GM19372 (cell line): ENCODE measurements at regions not wholly inside any gene's neighbourhood (a gene's known extent, or its start where the extent isn't known, plus 50 kb on each side); places are given as distances from the start of the nearest gene placed in this dataset.
"Not testable (repeated sequence)": the region's sequence is repeated elsewhere in the genome, so short reads cannot be mapped to it uniquely, and the experiment has no call there.

Experiments
- ATAC-seq: cut with Tn5 transposase; IDR thresholded peaks from one replicate; pipeline ENCODE4 v1.9.1; 2021; ENCODE audit warnings: mild to moderate bottlenecking, low read depth, moderate library complexity; ENCODE audit not compliant: unreplicated experiment

- peak; percentile 88 for ATAC-seq
These were observed 182.5 kb upstream of the NPY2R start for GRCh38 chr4:155025762-155026457.

DNA sequence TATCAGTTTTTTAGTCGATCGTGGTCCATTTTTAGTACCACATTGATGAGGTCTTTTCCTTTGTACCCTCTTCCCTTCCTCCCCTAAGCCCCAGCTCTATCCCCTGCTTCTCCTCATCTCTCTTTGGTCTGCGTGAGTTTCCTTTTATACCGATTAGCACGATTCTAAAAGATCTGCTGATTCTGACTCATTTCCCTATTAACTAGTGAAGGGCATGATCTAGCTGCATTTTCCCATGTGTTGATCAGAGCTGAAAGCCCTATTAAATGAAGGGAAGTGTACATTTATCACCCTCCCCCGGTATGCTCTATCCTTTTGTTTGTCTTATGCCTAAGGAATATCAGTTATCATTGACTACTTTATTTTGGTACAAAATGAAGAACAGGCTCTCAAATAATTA lies 181.7 kb upstream of the NPY2R start:
- no peak for ATAC-seq

DNA sequence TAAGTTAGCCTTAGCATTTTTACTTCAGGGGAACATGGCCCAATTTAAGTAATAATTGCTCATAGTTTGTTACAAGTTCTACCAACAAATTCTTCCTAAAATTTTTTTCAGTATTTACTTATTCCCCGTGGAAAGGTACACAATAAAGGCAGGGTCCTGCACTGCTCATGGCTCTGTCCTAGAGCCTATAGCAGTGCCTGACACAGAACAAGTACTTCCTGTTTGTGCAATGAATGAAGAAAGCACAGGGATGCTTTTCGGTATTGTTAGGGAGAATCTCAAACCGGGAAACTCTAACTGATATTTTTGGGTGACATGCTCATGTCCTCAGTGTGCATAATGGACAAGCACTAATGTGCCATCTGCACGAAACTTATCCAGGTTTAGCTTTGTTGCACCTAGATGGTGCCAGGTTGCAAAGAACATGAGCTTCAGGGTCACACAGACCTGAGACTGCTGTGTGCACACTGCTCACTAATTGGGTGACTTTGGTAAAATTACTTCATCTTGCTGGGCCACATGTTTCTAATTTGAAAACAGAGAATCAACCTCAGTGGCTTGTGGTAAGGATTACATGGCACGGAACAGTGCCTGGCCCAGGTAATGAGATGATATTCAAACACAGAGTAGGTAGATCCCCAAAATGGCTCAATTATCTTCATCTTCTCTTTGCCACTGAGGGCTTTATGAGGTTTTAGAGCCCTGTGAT lies 175.8 kb upstream of the NPY2R start:
- ATAC-seq = no peak

- no peak for ATAC-seq
These were observed 174.8 kb upstream of the NPY2R start for GRCh38 chr4:155033604-155034003.

GRCh38 chr4:155037031-155037430 lies 171.4 kb upstream of the NPY2R start:
- ATAC-seq = no peak

GRCh38 chr4:155038459-155038858 lies 170.0 kb upstream of the NPY2R start:
- ATAC-seq = no peak

DNA sequence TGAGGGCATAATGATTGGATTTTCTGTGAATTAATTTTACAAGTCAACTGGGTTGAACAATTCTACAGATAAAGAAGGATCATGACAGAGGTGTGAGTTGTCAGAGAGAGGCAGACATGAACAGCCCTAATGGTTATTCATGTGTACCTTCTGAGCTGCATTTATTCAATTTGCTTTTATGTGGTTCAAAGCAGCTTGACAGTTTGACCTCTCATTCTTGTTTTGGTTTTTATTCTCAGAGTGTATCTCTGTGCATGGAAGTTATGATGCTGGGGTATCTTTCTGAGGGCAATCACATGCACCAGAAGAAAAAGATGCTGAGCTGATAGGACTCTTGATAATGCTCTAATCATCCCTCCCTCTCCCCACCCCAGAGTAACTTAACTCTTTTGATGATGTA lies 169.3 kb upstream of the NPY2R start:
- ATAC-seq = no peak

GRCh38 chr4:155040031-155040430 lies 168.4 kb upstream of the NPY2R start:
- no peak for ATAC-seq

DNA sequence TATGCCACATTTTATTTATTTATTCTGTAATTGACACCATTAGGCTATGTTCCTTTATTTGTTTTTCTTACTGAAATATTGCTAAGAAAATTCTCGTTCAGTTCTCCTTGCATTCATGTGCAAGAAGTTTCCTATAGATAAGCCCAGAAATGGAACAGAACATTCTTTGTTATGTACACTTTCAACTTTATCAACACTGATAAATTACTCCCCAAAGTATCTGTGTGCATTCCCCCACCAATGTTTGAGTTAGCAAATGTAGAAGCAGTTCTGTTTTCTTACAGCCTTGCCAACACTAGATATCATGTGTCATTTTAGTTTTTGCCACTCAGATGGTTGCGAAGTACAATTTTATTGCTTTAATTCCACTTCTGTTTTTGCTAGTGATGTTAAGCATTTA lies 166.4 kb upstream of the NPY2R start:
- no peak for ATAC-seq

GRCh38 chr4:155044251-155044650 lies 164.2 kb upstream of the NPY2R start:
- not testable (repeated sequence) for ATAC-seq

DNA sequence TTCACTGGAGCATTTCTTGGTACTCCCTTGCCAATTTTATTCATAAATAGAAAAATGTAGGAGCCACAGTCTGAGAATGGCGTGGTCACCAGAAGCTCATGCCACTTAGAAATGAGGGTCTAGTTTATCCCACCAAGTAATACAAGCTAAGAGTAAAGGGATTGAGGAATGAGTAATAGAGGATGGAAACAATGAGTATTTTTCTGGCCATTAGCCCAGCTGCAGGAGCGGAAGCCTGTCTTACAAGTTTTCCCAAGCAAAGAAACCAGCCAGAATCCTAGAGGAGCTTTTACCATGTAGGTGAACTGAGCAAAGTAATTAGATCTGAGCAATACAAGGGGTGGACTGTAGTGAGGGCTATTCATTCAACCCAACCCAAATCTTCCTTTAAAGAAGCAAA lies 160.7 kb upstream of the NPY2R start:
- ATAC-seq = no peak

DNA sequence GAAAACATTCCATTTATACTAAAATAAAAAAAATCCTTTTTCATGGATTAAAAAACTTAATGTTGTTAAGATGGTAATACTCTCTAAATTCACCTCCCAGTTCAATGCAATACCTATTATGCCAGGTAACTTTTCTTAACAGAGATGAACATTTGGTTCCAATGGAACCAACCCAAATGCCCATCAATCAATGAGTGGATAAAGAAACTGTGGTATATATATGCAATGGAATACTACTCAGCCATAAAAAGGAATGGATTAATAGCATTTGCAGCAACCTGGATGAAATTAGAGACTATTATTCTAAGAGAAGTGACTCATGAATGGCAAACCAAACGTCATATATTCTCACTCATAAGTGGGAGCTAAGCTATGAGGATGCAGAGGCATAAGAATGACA lies 154.4 kb upstream of the NPY2R start:
- not testable (repeated sequence) for ATAC-seq

- ATAC-seq = no peak
These were observed 148.0 kb upstream of the NPY2R start for GRCh38 chr4:155060419-155060818.

DNA sequence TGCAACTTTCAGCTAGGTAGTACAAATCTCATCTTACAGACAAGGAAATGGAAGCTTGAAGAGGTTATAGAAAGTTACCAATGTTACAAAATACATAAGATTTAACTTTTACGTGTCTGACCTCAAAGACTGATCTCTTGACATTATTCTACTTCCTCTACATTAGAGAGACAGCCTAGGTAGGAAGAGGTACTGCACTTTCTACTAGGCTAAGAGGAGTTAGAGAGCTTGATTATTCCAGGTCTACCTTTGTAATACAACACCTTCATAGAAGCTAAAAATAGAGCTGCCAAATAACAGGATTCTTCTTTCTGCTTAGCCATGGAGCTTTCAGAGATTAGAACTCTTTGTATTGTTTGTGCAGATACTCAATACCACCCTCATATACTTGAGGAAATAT lies 147.6 kb upstream of the NPY2R start:
- no peak for ATAC-seq

- no peak for ATAC-seq
These were observed 145.5 kb upstream of the NPY2R start for GRCh38 chr4:155062948-155063347.

DNA sequence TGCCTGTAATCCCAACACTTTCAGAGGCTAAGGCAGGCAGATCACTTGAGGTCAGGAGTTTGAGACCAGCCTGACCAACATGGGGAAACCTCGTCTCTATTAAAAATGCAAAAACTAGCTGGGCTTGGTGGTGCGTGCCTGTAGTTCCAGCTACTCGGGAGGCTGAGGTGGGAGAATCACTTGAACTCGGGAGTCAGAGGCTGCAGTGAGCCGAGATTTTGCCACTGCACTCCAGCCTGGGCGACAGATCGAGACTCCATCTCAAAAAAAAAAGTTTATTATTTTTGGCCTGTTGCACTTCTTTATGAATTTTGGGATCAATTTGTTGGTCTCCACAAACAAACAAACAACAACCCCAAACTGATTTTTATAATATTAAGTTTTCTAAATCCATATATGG lies 143.5 kb upstream of the NPY2R start:
- ATAC-seq = not testable (repeated sequence)

DNA sequence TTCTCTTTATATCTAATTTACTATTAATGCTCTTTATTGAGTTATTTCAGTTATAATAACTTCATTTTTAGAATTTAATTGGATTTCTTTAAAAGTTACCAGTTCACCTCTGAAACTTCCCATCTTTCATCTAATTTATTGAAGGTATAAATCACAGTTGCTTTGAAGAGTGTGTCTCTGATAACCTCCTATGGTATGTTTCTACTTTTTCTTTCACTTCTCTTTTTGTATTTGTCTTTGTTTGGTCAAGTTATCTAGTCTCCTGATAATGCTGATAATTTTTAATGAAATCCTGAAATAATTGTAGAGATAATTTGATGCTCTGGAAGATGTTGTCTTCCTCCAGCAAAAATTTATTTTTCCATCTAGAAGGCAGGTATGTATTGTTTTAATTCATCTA lies 141.6 kb upstream of the NPY2R start:
- ATAC-seq = no peak

DNA sequence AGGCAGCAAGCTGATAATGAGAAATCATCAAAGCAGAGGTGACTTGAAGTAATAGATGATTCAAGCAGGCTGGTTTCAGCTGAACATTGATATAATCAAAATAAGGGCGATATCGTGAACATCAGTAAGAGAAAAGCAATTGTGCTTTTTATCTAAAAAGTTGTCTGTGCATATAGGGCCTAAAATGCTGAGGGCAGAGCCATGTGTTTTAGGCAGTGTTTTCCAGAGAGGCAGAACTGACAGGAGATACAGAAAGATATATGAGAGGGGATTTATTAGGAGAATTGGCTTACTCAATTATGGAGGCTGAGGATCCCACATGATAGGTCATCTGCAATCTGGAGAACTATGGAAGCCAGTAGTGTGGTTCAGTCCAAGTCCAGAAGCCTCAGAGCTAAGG lies 136.5 kb upstream of the NPY2R start:
- no peak for ATAC-seq

DNA sequence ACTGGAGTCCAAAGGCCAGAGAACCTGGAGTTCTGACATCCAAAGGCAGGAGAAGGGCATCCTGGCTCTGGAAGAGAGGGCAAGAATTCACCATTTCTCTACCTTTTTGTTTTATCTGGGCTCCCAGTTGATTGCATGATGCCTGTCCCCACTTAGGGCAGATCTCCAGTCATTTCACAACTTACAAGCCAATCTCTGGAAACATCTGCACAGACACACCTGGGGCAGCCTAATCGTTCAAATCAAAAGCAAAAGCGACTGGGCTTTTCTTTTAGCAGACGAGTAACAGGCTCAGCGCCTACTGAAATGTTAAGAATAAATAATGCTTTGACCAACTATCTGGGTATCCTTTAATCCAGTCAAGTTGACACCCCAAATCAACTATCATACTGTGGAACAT lies 136.0 kb upstream of the NPY2R start:
- no peak for ATAC-seq

DNA sequence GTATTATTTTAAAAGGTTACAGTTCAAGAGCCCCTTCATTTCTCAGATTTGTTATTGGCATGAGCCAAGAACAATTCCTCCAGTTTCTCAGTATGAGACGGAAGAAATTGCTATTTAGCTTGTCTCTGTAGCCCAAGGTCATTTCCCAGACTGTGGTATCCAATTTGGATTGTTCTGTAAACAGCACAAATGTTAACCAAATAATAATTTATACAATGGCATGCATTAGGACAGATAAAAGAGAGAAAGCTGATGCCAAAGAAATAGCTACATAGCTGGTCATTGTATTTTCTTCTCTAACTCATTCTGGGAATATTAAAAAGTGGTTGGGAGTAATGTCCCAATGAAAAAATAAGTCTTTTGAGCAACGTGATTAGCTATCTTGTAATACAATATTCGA lies 134.6 kb upstream of the NPY2R start:
- ATAC-seq = no peak

- ATAC-seq = no peak
These were observed 132.1 kb upstream of the NPY2R start for GRCh38 chr4:155076256-155076785.
